ACC112 (cell line): ENCODE measurements at regions not wholly inside any gene's neighbourhood (a gene's known extent, or its start where the extent isn't known, plus 50 kb on each side); places are given as distances from the start of the nearest gene placed in this dataset.

Source experiments
- H2AFZ ChIP-seq: fragments of 200-600 bp; sonication (generic); one replicate; pipeline ENCODE4 v1.6.0; 2017; ENCODE audit warnings: antibody characterized with exemption, low read length; ENCODE audit not compliant: unreplicated experiment
- H3K27ac ChIP-seq: fragments of 200-600 bp; sonication (generic); 2 replicates; pipeline ENCODE4 v1.5.1; 2014; ENCODE audit warnings: low read depth, mild to moderate bottlenecking, antibody characterized with exemption, low read length, moderate library complexity
- H3K27me3 ChIP-seq: fragments of 200-600 bp; sonication (generic); 2 replicates; pipeline ENCODE4 v1.6.1; 2014; ENCODE audit warnings: mild to moderate bottlenecking, antibody characterized with exemption, low read length, moderate library complexity, mixed read lengths; ENCODE audit not compliant: insufficient read depth
- H3K36me3 ChIP-seq: fragments of 200-600 bp; sonication (generic); 2 replicates; pipeline ENCODE4 v1.6.1; 2016; ENCODE audit warnings: mild to moderate bottlenecking, antibody characterized with exemption, low read length, moderate library complexity, mixed read lengths; ENCODE audit not compliant: insufficient read depth
- H3K4me1 ChIP-seq: fragments of 200-600 bp; sonication (generic); one replicate; pipeline ENCODE4 v1.6.1; 2016; ENCODE audit warnings: low read length, mixed read lengths; ENCODE audit not compliant: insufficient read depth, unreplicated experiment, control insufficient read depth
- H3K4me3 ChIP-seq: fragments of 200-600 bp; sonication (generic); 2 replicates; pipeline ENCODE4 v1.5.1; 2014; ENCODE audit warnings: mild to moderate bottlenecking, low read depth, low read length
- H3K79me2 ChIP-seq: fragments of 200-600 bp; sonication (generic); one replicate; pipeline ENCODE4 v1.6.0; 2016; ENCODE audit warnings: low read length; ENCODE audit not compliant: control insufficient read depth, unreplicated experiment, insufficient read depth

- Histone ChIP-seq H3K4me3 (no peak overlapping the region), H3K27ac (no peak overlapping the region), H3K79me2 (no peaks in the 10 kb centered on the region), H3K4me1 (peaks cover 10% of the 10 kb centered on the region), H2AFZ (no peak overlapping the region), H3K36me3 (no peaks in the 10 kb centered on the region), H3K27me3 (no peaks in the 10 kb centered on the region)
These were observed 169.2 kb upstream of the PLXNC1 start for GRCh38 chr12:93979189-93979588.

- Histone ChIP-seq H3K36me3 (no peaks in the 10 kb centered on the region), H3K4me1 (peaks cover 10% of the 10 kb centered on the region), H2AFZ (no peak overlapping the region), H3K79me2 (no peaks in the 10 kb centered on the region), H3K27me3 (no peaks in the 10 kb centered on the region), H3K27ac (no peak overlapping the region), H3K4me3 (no peak overlapping the region)
These were observed 167.7 kb upstream of the PLXNC1 start for GRCh38 chr12:93980711-93981110.

GRCh38 chr12:93981411-93981810, 167.0 kb upstream of the PLXNC1 start:
- no peaks in the 10 kb centered on the region for H3K36me3 ChIP-seq
- H2AFZ ChIP-seq = no peak overlapping the region
- H3K79me2 ChIP-seq = no peaks in the 10 kb centered on the region
- no peak overlapping the region for H3K27ac ChIP-seq
- no peak overlapping the region for H3K4me3 ChIP-seq
- no peaks in the 10 kb centered on the region for H3K27me3 ChIP-seq
- peaks cover 10% of the 10 kb centered on the region for H3K4me1 ChIP-seq

- H3K27me3 ChIP-seq = no peaks in the 10 kb centered on the region
- H3K4me1 ChIP-seq = peaks cover 10% of the 10 kb centered on the region
- no peak overlapping the region for H3K27ac ChIP-seq
These were observed 165.5 kb upstream of the PLXNC1 start for GRCh38 chr12:93982771-93983315.

GRCh38 chr12:93984005-93984404, 164.4 kb upstream of the PLXNC1 start:
- Histone ChIP-seq H3K27ac (no peak overlapping the region), H3K27me3 (no peaks in the 10 kb centered on the region), H3K4me3 (no peak overlapping the region), H3K79me2 (no peaks in the 10 kb centered on the region), H3K4me1 (peaks cover 2% of the 10 kb centered on the region), H2AFZ (no peak overlapping the region), H3K36me3 (no peaks in the 10 kb centered on the region)

More at GRCh38 chr12:93982771-93983315, 165.5 kb upstream of the PLXNC1 start:
- no peak overlapping the region for H3K4me3 ChIP-seq
- H3K79me2 ChIP-seq = no peaks in the 10 kb centered on the region
- no peak overlapping the region for H2AFZ ChIP-seq
- H3K36me3 ChIP-seq = no peaks in the 10 kb centered on the region

GRCh38 chr12:93989949-93990348, 158.4 kb upstream of the PLXNC1 start:
- no peak overlapping the region for H3K4me3 ChIP-seq
- H2AFZ ChIP-seq = no peak overlapping the region
- no peaks in the 10 kb centered on the region for H3K4me1 ChIP-seq
- H3K79me2 ChIP-seq = no peaks in the 10 kb centered on the region
- no peaks in the 10 kb centered on the region for H3K36me3 ChIP-seq
- H3K27ac ChIP-seq = no peak overlapping the region
- H3K27me3 ChIP-seq = no peaks in the 10 kb centered on the region

- Histone ChIP-seq H3K79me2 (no peaks in the 10 kb centered on the region), H2AFZ (no peak overlapping the region), H3K4me1 (no peaks in the 10 kb centered on the region), H3K36me3 (no peaks in the 10 kb centered on the region), H3K27ac (no peak overlapping the region), H3K27me3 (no peaks in the 10 kb centered on the region), H3K4me3 (no peak overlapping the region)
These were observed 157.3 kb upstream of the PLXNC1 start for GRCh38 chr12:93990832-93991803.

- Histone ChIP-seq H3K4me3 (no peak overlapping the region), H3K4me1 (no peaks in the 10 kb centered on the region), H3K27ac (no peak overlapping the region), H3K36me3 (no peaks in the 10 kb centered on the region), H3K27me3 (no peaks in the 10 kb centered on the region), H3K79me2 (no peaks in the 10 kb centered on the region), H2AFZ (no peak overlapping the region)
These were observed 156.4 kb upstream of the PLXNC1 start for GRCh38 chr12:93991829-93992461.

- Histone ChIP-seq H3K4me3 (no peak overlapping the region), H3K27me3 (no peaks in the 10 kb centered on the region), H3K27ac (no peak overlapping the region), H3K4me1 (no peaks in the 10 kb centered on the region), H3K79me2 (no peaks in the 10 kb centered on the region), H3K36me3 (no peaks in the 10 kb centered on the region), H2AFZ (no peak overlapping the region)
These were observed 153.7 kb upstream of the PLXNC1 start for GRCh38 chr12:93994721-93995120.

- Histone ChIP-seq H3K27me3 (no peaks in the 10 kb centered on the region), H3K4me1 (no peaks in the 10 kb centered on the region), H3K4me3 (no peak overlapping the region), H3K79me2 (no peaks in the 10 kb centered on the region), H3K36me3 (no peaks in the 10 kb centered on the region), H2AFZ (no peak overlapping the region), H3K27ac (no peak overlapping the region)
These were observed 152.1 kb upstream of the PLXNC1 start for GRCh38 chr12:93996321-93996720.
